CD4-positive, CD25-positive, alpha-beta regulatory T cell (primary cell): ENCODE measurements at regions not wholly inside any gene's neighbourhood (a gene's known extent, or its start where the extent isn't known, plus 50 kb on each side); places are given as distances from the start of the nearest gene placed in this dataset.

Source experiments
- ATAC-seq, 2 donors: fragments of 150-1000 bp; cut with Tn5 transposase; one replicate each; pipeline ENCODE4 v1.10.0; 2021; ENCODE audit warnings: low read depth in 2 of 2, moderate number of reproducible peaks in 2 of 2, moderate library complexity in 1 of 2
- DNase-seq, 3 donors: peaks; one replicate each; pipeline versions ENCODE4 v3.0.0 to v3.0.0-alpha.2; 2012 to 2022; ENCODE audit warnings: mixed read lengths in 1 of 3
- H3K27ac ChIP-seq: one replicate; pipeline ENCODE4 v1.7.0; 2013; ENCODE audit warnings: mild to moderate bottlenecking, low read length; ENCODE audit not compliant: insufficient read depth, poor library complexity, severe bottlenecking
- H3K27me3 ChIP-seq: one replicate; pipeline ENCODE4 v1.7.0; 2013; ENCODE audit warnings: low read length; ENCODE audit not compliant: control insufficient read depth, insufficient read depth
- H3K36me3 ChIP-seq: one replicate; pipeline ENCODE4 v1.7.0; 2013; ENCODE audit warnings: mild to moderate bottlenecking, low read length, moderate library complexity; ENCODE audit not compliant: control insufficient read depth, insufficient read depth
- H3K4me1 ChIP-seq: 2 replicates; pipeline ENCODE4 v1.7.0; 2013; ENCODE audit warnings: mild to moderate bottlenecking, low read length; ENCODE audit not compliant: insufficient read depth, control insufficient read depth, poor library complexity, severe bottlenecking
- H3K4me3 ChIP-seq: one replicate; pipeline ENCODE4 v1.7.0; 2013; ENCODE audit warnings: low read depth, mild to moderate bottlenecking, low read length, moderate library complexity
- H3K9me3 ChIP-seq, 2 experiments: 1 replicate in 1 of 2; 2 replicates in 1 of 2; pipeline ENCODE4 v1.7.0; 2013; ENCODE audit warnings: low read length in 2 of 2, mild to moderate bottlenecking in 1 of 2, moderate library complexity in 1 of 2; ENCODE audit not compliant: control insufficient read depth in 2 of 2
- H3K27ac Mint-ChIP-seq, 3 donors: one replicate each; pipeline ENCODE4 v1.8.0; 2020 to 2022; ENCODE audit warnings: mild to moderate bottlenecking in 3 of 3, mixed read lengths in 3 of 3, moderate library complexity in 2 of 3
- H3K27me3 Mint-ChIP-seq: one replicate; pipeline ENCODE4 v1.8.0; 2022; ENCODE audit warnings: mild to moderate bottlenecking, mixed read lengths
- H3K36me3 Mint-ChIP-seq: one replicate; pipeline ENCODE4 v1.8.0; 2020; ENCODE audit warnings: mixed read lengths
- H3K4me1 Mint-ChIP-seq, 4 donors: one replicate each; pipeline ENCODE4 v1.8.0; 2020 to 2022; ENCODE audit warnings: mixed read lengths in 4 of 4, mild to moderate bottlenecking in 1 of 4
- H3K4me3 Mint-ChIP-seq, 4 donors: one replicate each; pipeline ENCODE4 v1.8.0; 2020 to 2022; ENCODE audit warnings: mild to moderate bottlenecking in 4 of 4, mixed read lengths in 4 of 4, moderate library complexity in 3 of 4
- H3K9me3 Mint-ChIP-seq, 7 donors: one replicate each; pipeline ENCODE4 v1.8.0; 2020 to 2022; ENCODE audit warnings: mixed read lengths in 7 of 7, mild to moderate bottlenecking in 3 of 7, moderate library complexity in 2 of 7

DNA sequence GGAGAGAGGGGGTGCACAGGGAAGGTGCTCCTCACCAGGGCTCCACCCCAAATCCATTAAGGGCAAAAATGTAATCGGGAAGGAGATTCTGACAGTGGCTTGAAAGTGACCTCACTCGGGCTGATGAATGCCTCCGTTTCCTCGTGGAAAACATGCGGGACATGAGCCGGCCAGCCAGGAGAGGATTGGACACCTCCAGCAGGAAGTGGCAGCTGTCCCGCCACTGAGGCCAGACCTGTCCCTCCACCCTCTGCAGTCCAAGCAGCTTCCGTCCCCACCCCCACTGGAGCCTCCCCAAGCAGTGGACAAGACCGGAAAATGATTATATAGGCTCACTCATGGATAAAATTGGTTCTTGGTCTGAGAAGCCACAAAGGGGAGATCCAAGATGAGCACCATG is 82.1 kb upstream of the CCL1 start:
- Histone ChIP-seq H3K9me3 (no peaks in the 10 kb centered on the region), H3K4me1 (no peaks in the 10 kb centered on the region), H3K36me3 (no peaks in the 10 kb centered on the region), H3K27ac (no peak overlapping the region), H3K27me3 (peaks cover 2% of the 10 kb centered on the region), H3K4me3 (no peak overlapping the region)
- ATAC-seq, result no peak
- Mint-ChIP-seq H3K9me3 (no peaks in the 10 kb centered on the region), H3K36me3 (no peaks in the 10 kb centered on the region), H3K27me3 (peaks cover 17% of the 10 kb centered on the region), H3K27ac (no peak overlapping the region), H3K4me1 (no peaks in the 10 kb centered on the region), H3K4me3 (no peak overlapping the region)
- no peak for DNase-seq

DNA sequence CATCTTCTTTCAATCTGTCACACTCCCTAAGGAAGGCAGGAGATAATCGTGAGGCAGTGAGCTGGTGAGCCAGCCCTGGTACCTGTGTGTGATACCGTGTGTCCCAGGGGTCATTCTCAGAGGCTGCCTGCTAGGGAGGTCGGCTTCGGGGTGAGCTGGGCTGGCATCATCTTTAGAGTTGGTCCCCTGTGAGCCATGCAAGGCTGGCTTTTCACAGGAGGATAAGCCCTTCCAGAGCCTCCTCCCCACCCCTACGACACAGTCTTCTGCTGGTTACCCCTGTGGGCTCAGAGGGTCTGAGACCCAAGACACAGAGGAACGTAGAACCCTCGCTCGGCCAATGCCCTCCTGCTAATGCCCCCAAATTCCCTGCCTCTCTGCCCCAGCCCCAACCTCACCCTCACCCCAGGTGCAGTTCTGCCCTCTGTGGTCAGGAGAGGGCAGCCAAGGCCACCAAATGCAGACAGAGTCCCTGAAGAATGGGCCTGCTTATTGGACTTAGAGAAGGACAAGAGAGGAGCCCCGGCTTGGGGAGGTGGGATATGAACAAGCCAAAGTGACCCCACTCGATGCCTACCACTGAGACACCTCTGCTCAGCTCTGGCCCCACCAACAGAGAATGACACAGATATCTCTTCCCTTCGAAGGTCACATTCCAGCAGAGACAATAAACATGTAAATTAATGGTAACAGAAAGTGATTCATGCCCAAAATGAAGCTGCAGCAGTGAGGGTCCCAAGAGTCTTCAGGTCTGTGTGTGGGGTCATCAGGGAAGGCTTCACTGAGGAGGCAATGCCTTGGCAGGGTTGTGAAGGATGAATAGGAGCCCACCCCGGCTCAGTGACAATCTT is 80.8 kb upstream of the CCL1 start:
- Mint-ChIP-seq H3K4me1 (no peaks in the 10 kb centered on the region), H3K9me3 (no peaks in the 10 kb centered on the region), H3K4me3 (no peak overlapping the region), H3K36me3 (no peaks in the 10 kb centered on the region), H3K27me3 (peaks cover 13% of the 10 kb centered on the region), H3K27ac (no peak overlapping the region)
- no peaks in the 10 kb centered on the region for H3K4me1 ChIP-seq
- H3K4me3 ChIP-seq, result no peak overlapping the region
- no peak overlapping the region for H3K27ac ChIP-seq
- no peak for DNase-seq
- no peaks in the 10 kb centered on the region for H3K9me3 ChIP-seq
- H3K36me3 ChIP-seq, result no peaks in the 10 kb centered on the region
- H3K27me3 ChIP-seq, result no peaks in the 10 kb centered on the region
- no peak for ATAC-seq

DNA sequence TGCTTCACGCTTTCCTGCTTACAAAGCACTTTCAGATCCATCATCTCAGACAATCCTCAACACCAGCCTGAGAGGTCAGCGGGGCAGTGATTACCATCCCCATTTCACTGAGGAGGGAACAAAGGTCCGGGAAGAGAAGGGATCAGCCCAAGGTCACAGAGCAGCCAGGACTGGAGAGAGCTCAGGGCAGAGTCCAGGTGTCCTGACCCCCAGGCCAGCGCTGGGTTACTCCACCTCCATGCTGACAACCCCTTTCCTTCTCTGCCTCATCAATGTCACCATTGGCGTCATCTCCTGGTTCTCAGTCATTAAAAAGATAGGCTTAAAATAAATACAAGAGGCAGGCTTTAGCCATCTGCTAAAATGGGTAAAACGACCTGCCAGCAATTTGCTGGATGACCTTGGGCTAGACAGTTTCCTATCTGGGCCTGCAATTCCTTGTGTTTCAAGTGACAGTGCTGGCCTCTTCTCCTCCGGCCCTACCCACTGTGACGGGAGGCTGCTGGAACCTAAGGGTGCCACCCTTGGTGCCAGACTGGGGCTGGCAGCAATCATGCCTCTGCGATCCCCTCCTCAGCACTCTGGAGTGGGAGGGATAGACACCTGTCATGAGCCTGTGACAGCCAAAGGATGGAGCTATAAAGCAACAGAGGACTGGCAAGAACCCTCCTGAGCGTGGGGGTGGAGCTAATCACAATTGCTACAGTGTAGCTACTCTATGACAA is 79.5 kb upstream of the CCL1 start:
- Histone ChIP-seq H3K36me3 (no peaks in the 10 kb centered on the region), H3K4me3 (no peak overlapping the region), H3K27ac (no peak overlapping the region), H3K4me1 (no peaks in the 10 kb centered on the region), H3K9me3 (no peaks in the 10 kb centered on the region), H3K27me3 (no peaks in the 10 kb centered on the region)
- ATAC-seq, result no peak
- no peak for DNase-seq
- no peaks in the 10 kb centered on the region for H3K9me3 Mint-ChIP-seq
- H3K4me1 Mint-ChIP-seq, result no peaks in the 10 kb centered on the region
- no peaks in the 10 kb centered on the region for H3K36me3 Mint-ChIP-seq
- no peak overlapping the region for H3K27ac Mint-ChIP-seq
- peaks cover 11% of the 10 kb centered on the region for H3K27me3 Mint-ChIP-seq
- H3K4me3 Mint-ChIP-seq, result no peak overlapping the region

DNA sequence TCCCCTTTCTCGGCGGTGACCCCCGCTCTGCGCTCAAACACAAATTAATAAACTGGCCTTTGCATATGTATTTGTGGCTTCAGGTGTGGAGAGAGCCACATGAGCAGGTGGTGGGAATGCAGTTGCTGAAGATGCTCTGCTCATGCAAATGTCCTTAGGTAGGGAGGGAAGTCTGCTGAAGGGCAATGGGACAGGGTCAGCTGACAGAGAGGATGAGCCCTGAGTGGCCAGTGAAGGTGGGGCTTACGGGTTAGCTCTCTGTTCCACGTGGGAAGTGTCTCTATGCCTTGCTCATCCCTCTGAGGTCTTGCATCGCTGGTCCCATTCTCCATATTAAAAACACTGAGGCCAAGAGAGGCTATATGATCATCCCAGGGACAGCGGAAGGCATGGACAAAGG is 74.2 kb upstream of the CCL1 start:
- Histone ChIP-seq H3K36me3 (no peaks in the 10 kb centered on the region), H3K4me3 (no peak overlapping the region), H3K27me3 (peaks cover 8% of the 10 kb centered on the region), H3K9me3 (no peaks in the 10 kb centered on the region), H3K27ac (no peak overlapping the region), H3K4me1 (no peaks in the 10 kb centered on the region)
- Mint-ChIP-seq H3K36me3 (no peaks in the 10 kb centered on the region), H3K27me3 (peaks cover 11% of the 10 kb centered on the region), H3K9me3 (no peaks in the 10 kb centered on the region), H3K27ac (no peak overlapping the region), H3K4me3 (no peak overlapping the region), H3K4me1 (no peaks in the 10 kb centered on the region)
- no peak for DNase-seq
- no peak for ATAC-seq

DNA sequence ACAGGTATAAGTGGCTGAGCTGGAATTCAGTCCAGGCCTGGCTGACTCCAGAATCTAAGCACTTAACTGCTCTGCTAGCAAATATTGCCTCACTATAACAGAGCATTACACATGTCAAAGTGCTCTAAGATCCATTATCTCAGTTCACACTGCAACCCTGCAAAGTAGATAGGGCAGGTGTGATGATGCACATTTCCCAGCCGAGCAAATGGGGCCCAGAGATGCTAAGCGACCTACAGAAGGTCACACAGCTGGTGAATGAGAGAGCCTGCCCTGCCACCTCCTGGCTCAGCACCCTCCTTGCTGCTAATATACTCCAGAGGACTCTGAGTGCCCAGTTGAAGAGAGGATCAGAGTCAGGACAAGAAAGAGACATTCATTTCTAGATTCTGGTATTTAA is 73.6 kb upstream of the CCL1 start:
- Mint-ChIP-seq H3K27ac (no peak overlapping the region), H3K4me1 (no peaks in the 10 kb centered on the region), H3K27me3 (peaks cover 15% of the 10 kb centered on the region), H3K36me3 (no peaks in the 10 kb centered on the region), H3K9me3 (no peaks in the 10 kb centered on the region), H3K4me3 (no peak overlapping the region)
- Histone ChIP-seq H3K4me1 (no peaks in the 10 kb centered on the region), H3K27me3 (peaks cover 10% of the 10 kb centered on the region), H3K27ac (no peak overlapping the region), H3K36me3 (no peaks in the 10 kb centered on the region), H3K4me3 (no peak overlapping the region), H3K9me3 (no peaks in the 10 kb centered on the region)
- DNase-seq (no peak), ATAC-seq (no peak)

DNA sequence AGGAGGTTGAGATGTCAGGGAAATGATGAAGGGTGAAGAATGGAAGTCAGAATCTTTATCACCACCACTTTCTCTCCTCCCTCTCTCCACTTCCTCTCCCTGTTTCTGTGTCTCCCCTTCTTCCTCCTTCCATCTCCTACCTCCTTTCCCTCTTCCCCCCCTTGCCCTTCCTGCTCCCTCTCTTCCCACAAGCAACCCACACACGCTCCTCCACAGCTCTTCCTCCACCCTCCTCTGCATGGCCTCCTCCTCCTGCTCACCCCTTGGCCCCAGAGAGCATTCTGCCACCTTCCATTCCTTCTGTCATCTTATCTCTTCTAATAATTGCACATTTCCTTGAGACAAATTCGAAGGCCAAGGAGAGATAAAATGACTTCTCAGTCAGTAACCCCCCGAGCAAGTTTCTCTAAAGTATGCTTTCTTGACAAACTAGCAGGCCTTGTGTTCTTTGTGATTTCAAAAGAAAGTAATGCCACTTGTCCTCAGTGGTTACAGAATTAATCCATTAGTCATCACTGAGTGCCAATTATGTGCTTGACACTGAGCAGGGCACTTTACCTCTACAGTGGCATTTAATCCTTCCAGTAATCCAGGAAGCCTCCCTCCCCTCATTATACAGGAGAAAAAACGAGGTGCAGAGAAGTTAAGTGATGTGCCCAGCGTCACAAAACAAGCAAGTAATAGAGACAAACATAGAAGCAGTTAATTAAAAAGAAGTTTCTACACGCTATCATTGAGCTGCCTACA is 72.3 kb upstream of the CCL1 start:
- Histone ChIP-seq H3K9me3 (no peaks in the 10 kb centered on the region), H3K4me3 (no peak overlapping the region), H3K36me3 (no peaks in the 10 kb centered on the region), H3K4me1 (no peaks in the 10 kb centered on the region), H3K27me3 (peaks cover 10% of the 10 kb centered on the region), H3K27ac (no peak overlapping the region)
- H3K36me3 Mint-ChIP-seq, result no peaks in the 10 kb centered on the region
- ATAC-seq (no peak), DNase-seq (no peak)
- peaks cover 15% of the 10 kb centered on the region for H3K27me3 Mint-ChIP-seq
- H3K27ac Mint-ChIP-seq, result peak overlapping the region in 1 of 3 donors; percentile 47
- no peak overlapping the region for H3K4me3 Mint-ChIP-seq
- H3K4me1 Mint-ChIP-seq, result no peaks in the 10 kb centered on the region
- no peaks in the 10 kb centered on the region for H3K9me3 Mint-ChIP-seq

DNA sequence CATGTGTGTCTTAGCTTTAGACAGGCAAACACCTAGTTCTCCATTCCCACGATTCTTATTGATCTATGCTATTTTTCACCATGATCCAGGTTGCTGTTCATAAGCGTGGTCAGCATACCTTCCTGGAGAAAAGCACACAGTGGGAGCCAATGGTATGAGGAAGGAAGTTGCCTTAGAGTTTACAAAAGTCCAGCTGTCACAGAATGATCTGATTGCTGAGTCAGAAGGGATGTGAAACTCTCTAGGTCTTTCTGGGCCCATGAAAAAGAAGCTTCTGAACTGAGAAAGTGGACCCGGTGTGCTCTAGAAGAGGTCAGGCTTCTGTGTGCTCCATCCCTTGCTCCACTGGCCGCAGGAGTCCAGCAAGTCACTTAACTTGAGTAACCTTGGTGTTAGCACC is 71.0 kb upstream of the CCL1 start:
- Histone ChIP-seq H3K36me3 (no peaks in the 10 kb centered on the region), H3K9me3 (no peaks in the 10 kb centered on the region), H3K27me3 (peaks cover 13% of the 10 kb centered on the region), H3K4me3 (no peak overlapping the region), H3K4me1 (no peaks in the 10 kb centered on the region), H3K27ac (no peak overlapping the region)
- H3K4me3 Mint-ChIP-seq, result no peak overlapping the region
- H3K27me3 Mint-ChIP-seq, result peaks cover 25% of the 10 kb centered on the region
- H3K36me3 Mint-ChIP-seq, result no peaks in the 10 kb centered on the region
- no peaks in the 10 kb centered on the region for H3K9me3 Mint-ChIP-seq
- DNase-seq, result no peak
- H3K27ac Mint-ChIP-seq, result no peak overlapping the region
- H3K4me1 Mint-ChIP-seq, result no peaks in the 10 kb centered on the region
- ATAC-seq, result no peak
